Myocyte (in vitro differentiated cells): ENCODE measurements at regions not wholly inside any gene's neighbourhood (a gene's known extent, or its start where the extent isn't known, plus 50 kb on each side); places are given as distances from the start of the nearest gene placed in this dataset.
"Not testable (repeated sequence)": the region's sequence is repeated elsewhere in the genome, so short reads cannot be mapped to it uniquely, and the experiment has no call there.

Source experiments
- DNase-seq: peaks from one replicate; pipeline ENCODE4 v3.0.0-alpha.2; 2012; ENCODE audit warnings: low read depth

DNA sequence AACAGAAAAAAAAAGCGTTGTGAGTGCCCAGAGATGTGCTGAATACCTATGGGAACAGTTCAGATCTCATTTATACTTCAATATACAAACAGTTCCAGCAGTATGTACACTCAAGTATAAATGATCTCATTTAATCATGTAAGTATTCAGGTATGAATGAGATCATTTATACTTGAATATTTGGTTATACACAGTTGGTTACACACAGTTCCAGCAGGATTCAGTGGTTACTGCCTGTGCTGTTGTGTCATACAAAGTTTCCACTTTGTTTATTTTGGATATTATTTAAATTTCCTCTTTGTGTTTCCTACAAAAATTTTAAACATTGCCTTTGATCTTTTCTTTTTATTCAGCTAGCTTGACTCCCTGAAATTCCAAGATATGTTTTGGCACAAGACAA is 293.5 kb upstream of the SLC39A10 start:
- DNase-seq = peak; percentile 20

DNA sequence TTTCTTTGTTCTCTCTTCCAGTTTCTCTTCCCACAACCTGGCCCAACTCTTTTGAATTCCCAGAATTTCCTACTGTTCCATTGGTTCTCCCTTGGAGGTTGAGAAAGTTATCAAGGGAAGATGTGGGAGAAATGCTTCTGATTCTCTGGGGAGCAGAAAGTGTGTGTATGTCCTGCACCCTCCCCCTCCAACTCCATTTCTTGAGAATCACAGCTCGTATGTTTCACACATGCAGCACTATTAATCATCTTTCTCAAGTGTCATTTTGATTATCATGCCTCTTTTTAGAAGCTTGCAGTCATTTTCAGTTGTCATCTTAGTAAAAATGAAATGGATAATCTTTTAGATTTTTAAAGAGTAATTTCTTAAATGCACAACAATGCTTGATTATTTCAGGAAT is 296.8 kb upstream of the SLC39A10 start:
- DNase-seq = no peak

DNA sequence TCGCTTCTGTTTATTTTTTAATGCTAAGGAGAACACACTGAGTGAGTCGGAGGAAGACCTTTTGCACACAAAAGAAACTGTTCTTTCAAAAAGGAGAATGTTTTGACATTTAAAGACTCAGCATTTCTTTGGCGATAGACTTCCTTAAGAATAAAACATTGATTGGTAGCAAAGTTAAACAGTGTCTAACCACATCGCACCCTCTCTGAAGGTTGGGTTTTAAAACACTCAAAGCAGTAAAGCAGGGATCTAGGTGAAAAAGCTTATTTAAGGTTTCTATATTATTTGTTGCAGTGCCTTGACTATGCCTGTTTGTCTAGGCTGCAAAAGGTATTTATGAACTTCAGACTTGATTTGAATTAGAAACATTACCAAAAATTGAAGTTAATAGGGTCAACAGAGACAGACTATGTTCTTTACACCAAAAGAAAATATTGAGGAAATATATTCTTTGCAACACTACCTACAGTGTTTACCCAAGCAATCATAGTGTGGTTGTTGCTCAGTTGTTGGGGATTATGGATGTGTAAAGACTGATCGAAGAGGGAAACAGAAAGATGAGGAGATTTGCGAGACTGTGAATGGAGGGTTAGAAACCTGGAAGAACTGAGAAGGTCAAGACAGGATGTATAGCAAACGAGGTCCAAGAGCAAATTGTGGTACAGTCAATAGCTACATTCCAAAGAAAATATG is 297.8 kb upstream of the SLC39A10 start:
- no peak for DNase-seq

DNA sequence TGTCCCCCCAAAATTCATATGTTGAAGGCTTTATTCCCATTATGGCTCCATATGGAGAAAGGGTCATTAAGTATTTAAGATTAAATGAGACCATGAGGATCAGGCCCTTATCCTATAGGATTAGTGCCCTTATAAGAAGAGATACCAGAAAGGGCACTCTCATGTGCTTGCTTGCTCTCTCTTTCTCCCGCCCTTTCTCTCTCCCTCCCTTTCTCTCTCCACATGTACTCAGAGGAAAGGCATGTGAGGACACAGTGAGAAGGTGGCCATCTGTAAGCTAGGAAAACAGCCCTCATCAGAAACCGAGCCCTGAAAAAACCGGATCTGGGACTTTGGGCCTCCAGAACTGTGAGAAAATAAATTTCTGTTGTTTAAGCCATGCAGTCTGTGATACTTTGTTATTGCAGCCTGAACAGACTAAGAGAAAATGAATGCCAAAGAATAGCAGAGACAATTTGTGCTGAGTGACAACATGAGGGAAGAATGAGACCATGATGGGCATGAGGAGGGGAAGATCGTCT is 300.0 kb upstream of the SLC39A10 start:
- DNase-seq = no peak

DNA sequence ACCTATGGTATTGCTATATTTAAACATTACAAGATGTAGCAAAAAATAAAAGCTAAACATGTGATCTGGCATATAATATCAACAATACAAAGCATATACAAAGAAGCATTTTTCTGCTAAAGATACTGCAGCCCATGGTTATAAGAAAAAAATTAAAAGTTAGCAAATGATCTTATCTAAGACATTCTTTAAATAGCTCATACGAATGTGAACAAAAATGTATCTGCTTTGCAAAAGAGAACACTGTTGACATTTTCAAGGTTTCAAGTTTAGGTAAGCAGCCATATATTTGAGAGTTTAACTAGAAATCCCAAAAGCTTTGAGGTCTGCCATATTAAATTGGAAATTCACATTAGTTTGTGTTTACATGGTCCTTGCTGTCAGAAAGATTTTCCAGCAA is 301.0 kb upstream of the SLC39A10 start:
- no peak for DNase-seq

DNA sequence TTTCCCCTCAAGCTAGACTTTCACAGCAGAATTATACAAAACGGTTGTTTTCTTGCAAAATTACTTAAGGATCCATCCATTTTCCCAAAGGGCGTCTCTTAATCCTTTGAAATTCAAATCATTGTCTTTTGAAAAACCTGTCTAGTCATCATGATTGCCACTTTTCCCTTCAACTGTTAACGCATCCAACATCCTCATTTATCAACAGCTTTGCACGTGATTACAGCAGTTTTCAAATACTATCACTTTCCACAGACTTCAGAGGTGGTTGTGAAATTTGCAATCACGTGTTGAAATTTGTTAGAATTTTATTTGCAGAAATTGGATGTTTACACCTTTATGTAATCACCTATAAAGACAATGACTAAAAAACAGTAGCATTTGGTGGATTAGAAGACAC is 304.4 kb upstream of the SLC39A10 start:
- no peak for DNase-seq

DNA sequence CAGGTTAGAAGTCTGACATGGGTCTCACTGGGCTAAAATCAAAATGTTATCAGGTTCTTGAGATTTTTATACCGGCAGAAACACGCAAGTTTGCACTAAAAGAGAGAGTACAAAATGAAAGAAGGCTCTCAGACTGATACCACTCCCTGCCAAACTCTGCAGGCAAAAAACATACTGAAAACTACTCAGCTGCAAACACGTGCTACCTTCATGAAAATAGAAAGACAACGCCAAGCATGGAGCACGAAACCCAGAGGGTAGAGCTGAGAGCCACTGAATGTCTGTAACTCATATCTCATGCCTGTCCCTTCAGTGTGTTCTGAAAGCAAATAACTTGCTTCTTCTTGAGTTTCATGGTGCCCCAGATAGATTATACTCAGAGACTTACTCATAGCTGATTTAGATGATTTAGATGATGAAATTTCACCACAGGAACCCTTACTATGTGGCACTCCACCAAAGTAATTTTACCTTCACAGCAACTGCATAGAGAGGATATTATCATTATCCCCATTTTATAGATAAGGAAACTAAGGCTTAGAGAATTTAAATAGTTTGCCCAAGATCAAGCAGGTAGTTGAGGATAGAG is 313.0 kb upstream of the SLC39A10 start:
- peak; percentile 50 for DNase-seq

DNA sequence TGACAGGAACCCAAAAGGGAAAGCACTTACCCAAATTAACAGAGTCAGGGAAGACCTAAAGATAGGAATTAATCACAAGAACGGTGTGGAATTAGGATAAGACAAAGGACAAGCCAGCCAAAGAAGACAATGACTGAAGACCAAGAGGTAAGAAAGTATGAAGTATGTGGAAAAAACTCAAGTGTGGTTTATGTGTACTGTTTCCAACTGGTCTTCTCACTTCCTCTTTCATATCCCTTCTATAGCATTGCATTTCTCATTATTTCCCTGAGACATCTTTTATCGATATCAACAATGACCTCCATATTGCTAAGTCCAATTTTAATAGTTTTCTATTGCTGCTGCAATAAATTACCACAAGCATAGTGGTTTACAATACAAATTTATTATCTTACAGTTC is 313.5 kb upstream of the SLC39A10 start:
- no peak for DNase-seq

DNA sequence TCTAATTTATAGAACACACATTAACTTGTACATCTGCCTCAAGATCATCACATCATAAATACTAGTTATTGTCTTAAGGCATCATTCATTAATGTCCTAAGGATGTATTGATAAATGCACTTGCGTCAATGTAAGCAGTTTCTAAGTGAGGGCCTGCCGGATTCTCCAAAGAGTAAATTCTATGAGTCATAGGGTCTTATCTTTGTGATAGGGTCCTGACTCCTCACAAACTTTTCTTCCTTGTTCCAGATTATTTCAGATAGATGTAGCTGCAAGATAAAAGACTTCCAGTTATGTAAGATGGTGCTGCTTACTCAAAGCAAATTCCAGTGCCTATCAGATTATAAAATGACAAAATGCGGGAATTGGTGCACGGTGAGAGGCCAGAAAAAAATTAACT is 315.0 kb upstream of the SLC39A10 start:
- no peak for DNase-seq

DNA sequence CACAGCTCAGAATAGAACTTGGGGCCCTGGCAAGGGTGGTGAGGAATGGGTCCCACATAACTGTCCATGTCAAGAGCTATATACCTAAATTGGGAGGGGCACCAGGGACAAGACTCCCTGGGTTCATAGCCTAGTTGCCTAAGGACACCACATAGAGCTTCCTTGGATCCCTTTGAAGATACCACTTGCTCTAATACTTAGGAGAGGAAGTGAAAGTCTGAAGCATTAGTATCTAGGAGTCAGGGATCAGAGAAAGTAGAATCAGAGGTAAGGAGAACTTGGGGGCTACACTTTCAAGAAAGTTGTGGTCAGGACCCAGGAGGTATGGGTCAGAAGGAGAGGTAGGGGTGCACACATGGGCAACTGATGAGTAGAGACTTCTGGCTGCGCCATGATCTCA is 318.2 kb upstream of the SLC39A10 start:
- DNase-seq = no peak

DNA sequence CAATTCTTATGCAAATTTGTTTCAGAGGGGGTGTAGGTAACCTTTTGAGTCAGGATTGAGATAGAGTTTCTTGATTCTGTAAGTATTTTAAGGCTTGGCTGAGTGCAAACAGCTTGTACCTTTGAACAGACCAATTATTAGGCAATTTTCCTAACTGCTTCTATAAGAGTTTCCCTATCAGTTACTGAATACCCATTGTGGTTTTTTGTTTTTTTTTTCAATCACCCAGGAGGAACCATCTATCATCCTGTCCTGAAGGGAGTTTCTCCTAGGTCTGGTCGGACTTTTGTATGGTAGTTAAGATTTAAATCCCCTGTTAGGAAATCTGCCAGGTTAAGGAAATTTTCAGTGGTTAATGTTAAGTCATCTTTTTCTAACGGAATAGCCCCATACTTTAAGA is 319.4 kb upstream of the SLC39A10 start:
- no peak for DNase-seq

DNA sequence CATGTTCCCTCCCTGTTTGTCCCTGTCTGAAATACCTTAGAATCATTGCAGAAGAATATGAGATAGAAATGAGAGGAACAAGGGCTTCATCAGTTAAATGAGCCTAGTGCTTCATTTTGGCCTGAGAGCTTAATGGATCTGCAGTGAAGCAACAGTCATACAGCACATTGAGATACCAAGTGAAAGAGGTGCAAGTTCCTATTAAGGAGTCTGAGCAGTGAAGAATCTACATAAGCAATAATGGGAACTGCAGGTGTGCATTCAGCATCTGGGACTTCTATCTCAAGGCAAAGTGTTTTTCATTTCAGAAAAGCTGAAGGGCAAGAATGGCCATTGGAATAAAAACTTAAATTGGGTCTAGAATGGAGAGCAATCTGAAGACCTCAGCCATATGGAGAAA is 323.2 kb upstream of the SLC39A10 start:
- no peak for DNase-seq

DNA sequence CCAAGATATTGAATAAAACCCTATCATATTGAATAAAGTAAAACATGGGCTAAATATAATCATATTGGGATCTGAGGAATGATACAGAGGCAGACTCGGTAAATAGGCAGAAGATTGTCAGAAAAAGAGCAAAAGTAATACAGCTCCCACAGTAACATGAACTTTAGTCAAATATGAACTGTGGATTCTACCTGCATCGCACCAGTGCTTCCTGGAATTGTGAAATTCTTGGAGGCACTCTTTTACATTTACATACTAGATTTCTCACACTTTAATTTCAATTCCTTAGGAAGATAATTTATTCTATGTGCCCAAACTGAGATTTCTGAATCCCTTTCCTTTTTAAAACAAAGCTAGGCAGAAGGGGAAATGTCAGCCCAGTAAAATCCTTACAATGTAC is 325.1 kb upstream of the SLC39A10 start:
- DNase-seq = no peak

DNA sequence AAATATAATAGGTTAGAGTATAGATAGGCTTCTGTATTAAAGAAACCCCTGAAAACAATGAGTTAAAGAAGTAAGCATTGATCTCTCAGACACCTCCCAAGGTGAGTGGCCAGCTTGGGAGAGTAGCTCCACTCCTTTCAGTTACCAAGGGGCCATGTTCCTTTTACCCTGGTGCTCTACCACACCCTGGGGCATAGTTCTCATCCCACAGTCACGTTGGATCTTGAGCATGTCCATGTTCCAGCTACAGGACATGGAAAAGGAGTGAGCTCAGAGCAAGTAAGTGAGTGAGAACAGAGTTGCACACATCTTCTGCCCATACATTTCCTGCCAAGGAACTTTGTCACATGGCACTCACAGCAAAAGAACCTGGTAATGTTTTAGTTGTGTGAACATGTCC is 325.9 kb upstream of the SLC39A10 start:
- DNase-seq = no peak

DNA sequence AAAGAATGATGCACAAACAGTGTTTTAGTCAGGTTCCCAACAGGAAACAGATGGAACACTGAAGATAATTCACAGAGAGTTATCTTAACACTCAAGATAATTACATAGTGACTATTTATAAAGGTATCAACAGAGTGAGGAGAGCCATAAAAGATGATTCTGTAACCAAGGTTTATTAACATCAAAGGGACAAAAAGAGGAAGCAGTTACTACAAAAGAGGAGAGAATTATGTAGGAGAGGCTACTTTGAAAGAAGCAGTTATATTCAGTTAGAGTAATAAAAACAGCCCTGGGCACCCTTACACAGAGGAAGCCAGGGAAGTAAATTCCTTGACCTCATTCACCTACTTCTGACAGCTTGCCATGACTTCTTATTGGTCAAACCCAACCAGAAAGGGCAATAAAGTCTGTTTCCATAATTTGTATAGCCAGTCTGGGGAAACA is 326.5 kb upstream of the SLC39A10 start:
- no peak for DNase-seq

DNA sequence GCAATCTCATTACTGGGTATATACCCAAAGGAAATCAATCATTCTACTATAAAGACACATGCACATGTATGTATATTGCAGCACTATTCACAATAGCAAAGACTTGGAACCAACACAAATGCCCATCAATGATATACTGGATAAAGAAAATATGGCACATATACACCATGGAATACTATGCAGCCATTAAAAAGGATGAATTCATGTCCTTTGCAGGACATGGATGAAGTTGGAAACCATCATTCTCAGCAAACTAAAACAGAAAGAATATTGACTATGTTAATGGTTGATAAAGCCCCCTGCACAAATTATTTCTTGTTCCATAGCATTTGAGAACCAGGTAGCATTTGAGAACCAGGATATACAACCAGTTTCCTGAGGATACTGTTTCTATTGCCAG is 327.2 kb upstream of the SLC39A10 start:
- DNase-seq = not testable (repeated sequence)

DNA sequence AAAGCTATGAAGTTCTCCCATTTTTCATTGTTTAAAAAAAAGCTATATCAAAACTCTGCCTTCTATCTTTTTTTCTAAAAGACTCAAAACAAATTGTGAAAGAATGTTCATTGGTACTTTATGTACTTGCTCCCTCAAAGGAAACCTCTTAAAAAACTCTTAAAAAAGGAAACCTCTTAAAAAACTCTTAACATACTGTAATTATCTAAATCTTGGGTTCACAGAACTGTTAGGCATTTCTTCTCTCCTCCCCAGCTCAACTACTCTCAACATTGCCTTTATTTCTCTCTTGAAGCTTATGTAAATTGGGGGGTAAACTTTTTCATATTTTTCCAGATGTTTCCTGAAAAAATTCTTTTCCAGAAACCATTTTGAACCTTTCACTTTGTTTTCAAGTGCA is 330.5 kb upstream of the SLC39A10 start:
- no peak for DNase-seq

DNA sequence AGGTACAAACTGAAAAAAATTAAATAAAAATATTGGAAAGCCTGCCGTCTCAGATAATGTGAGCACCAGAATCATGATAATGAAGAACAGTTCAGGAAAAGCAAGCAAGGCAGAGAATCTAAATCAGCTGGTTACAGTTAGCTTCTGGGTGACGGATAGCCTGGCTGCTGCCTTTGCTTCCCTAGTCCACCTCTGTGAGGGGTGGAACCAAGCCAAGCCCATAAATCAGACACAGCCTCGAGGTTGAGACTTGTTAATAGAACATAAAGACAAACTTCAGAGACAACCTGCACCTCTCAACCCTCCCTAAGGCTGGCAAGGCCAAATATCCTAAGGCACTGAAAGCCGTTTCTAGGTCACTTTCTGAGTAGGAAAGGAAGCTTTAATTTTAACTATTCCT is 334.7 kb upstream of the SLC39A10 start:
- DNase-seq = no peak

DNA sequence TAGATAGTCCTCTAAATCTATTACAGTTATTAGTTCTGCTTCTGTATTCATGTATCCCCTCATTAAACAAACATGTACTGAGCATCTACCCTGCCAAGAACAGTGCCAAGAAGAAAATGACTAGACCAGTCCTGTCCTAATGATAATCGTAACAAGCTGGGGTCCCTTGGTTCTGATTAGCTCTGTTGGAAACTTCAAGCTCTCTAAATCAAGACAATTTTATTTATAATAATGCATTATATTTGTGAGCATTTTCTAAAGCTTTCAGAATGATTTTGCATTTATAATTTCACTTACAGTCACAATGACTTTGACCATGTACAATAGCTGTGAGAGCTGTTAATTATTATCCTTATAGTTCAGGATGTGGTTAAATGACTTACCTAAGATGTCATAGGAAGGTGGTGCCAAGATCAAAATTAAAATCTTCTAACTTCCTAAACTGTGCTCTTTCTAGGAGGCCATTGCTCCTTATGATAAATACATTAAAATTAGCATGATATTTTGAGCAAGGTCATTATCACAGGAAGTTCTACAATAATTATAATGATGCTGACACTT is 336.5 kb upstream of the SLC39A10 start:
- DNase-seq = no peak

DNA sequence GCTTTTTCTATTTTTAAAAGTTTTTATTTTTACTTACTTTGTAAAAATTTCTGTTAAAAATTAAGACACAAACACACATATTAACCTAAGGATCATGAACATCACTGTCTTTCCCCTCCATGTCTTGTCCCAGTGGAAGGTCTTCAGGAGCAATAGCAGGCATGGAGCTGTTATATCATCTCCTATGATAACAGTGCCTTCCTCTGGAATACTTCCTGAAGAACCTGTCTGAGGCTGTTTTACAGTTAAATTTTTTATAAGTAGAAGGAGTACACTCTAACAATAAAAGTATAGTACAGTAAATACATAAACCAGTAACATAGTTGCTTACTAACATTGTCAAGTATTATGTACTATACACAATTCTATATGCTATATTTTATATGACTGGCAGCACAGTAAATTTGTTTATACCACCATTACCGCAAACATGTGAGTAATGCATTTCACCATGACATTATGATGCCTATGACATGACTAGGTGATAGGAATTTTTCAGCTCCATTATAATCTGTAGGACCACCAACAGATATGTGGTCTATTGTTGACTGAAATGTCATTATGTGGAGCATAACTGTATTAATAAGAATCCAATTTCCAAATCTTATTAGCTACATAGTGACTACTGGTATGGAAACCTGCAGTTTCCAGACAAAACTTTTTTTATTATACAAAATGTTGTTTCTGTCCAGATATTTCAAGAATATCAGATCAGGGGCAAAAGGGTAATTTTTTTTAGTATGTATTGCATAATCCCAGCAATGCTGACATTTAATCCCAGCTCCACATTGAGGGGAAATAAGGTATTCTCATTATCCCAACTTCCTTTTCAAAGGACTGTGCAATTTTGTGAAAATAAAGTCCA is 337.2 kb upstream of the SLC39A10 start:
- no peak for DNase-seq

DNA sequence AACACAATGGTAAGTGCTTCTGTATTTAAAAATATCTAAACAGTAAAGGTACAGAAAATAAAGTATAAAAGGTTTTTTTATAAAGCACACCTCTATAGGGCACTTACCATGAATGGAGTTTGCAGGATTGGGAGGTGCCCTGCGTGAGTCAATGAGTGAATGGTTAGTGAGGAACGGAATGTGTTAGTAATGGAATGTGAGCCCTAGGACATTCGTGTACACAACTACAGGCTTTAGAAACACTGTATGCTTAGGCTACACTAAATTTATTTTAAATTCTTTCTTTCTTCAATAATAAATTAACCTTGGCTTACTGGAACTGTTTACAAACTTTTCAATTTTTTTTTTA is 337.9 kb upstream of the SLC39A10 start:
- DNase-seq = no peak
